H1 (cell line): ENCODE measurements at regions not wholly inside any gene's neighbourhood (a gene's known extent, or its start where the extent isn't known, plus 50 kb on each side); places are given as distances from the start of the nearest gene placed in this dataset.

Experiments
- BCL11A ChIP-seq, 2 experiments: IDR thresholded peaks; one replicate each; pipeline ENCODE4 v1.6.1; 2011; ENCODE audit warnings: low read depth in 2 of 2, low read length in 2 of 2, mild to moderate bottlenecking in 2 of 2
- RFX5 ChIP-seq: IDR thresholded peaks from 2 replicates; pipeline ENCODE4 v1.6.1; 2011; ENCODE audit warnings: low read depth, low read length, improper control_type of control experiment, borderline replicate concordance

DNA sequence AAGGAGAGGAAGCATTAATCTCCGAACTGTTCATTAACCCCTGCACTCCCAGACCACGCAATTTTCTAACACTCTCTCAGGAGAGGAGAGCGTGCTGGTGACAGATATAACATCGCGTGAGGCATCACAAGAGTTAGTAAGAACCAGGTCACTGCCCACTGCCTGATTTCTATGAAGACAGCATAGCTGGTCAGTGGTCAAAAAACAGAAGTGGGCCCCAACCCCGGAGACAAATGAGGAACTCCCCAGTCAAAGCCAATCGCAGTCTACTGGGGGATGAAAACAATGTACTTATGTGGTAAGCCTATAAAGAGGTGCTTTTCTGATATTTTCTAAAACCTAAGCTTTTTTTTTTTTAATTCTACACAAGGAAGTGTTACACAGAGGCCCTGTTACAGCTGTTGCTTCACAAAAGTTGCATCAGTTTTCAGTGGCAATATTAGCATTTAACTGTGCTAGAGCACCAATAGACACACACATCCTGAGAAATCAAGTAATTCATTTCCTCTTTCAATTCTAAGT, 231.8 kb upstream of the IRF2BP2 start (continued):
- TF ChIP-seq RFX5 (no peak), BCL11A (IDR thresholded peaks at IDR 0.05; ENCODE audit: low read depth in 2 of 2, low read length in 2 of 2) (no peak)
